IMR-90 (cell line): ENCODE measurements at regions not wholly inside any gene's neighbourhood (a gene's known extent, or its start where the extent isn't known, plus 50 kb on each side); places are given as distances from the start of the nearest gene placed in this dataset.

ENCODE experiments used
- ATAC-seq: fragments of 200-7000 bp; cut with Tn5 transposase; 2 replicates; pipeline ENCODE4 v1.9.1; 2020; ENCODE audit warnings: low read depth, mild to moderate bottlenecking, moderate library complexity
- BruUV-seq: library from RNA; stranded (reverse); fragments of 400-500 nt; replicated peaks from 2 replicates; lab custom pipeline; 2021; lab: Mats Ljungman, UMichigan
- CTCF ChIA-PET: fragments of 300-600 bp; formaldehyde crosslinking; extraction: SDS; loops from one replicate; lab custom pipeline; 2021; ENCODE audit warnings: antibody characterized with exemption; lab: Yijun Ruan, JAX
- POLR2A ChIA-PET: fragments of 300-600 bp; sonication (Branson Sonifier 250); formaldehyde crosslinking; loops from one replicate; lab custom pipeline; 2022; ENCODE audit warnings: antibody characterized with exemption; ENCODE audit not compliant: unreplicated experiment; lab: Charles Lee
- DNase-seq: peaks from one replicate; pipeline ENCODE4 v3.0.0; 2013
- H2AFZ ChIP-seq: replicated peaks from 2 replicates; pipeline ENCODE3; 2013; ENCODE audit warnings: low read length, mild to moderate bottlenecking; ENCODE audit not compliant: poor library complexity
- H2AK5ac ChIP-seq: 2 replicates; pipeline ENCODE4 v1.6.1; 2013; ENCODE audit warnings: low read depth, low read length, inconsistent platforms
- H2AK9ac ChIP-seq: replicated peaks from 2 replicates; pipeline ENCODE3; 2013; ENCODE audit warnings: mild to moderate bottlenecking, low read depth, low read length, moderate library complexity; ENCODE audit not compliant: poor library complexity
- H2BK120ac ChIP-seq: 2 replicates; pipeline ENCODE4 v1.6.1; 2013; ENCODE audit warnings: low read depth, low read length, inconsistent platforms
- H2BK15ac ChIP-seq: 3 replicates; pipeline ENCODE4 v1.6.1; 2013; ENCODE audit warnings: low read depth, low read length, inconsistent platforms
- H2BK20ac ChIP-seq: 2 replicates; pipeline ENCODE4 v1.6.1; 2013; ENCODE audit warnings: low read depth, mild to moderate bottlenecking, inconsistent platforms, low read length, moderate library complexity
- H2BK5ac ChIP-seq: 2 replicates; pipeline ENCODE4 v1.6.1; 2013; ENCODE audit warnings: mild to moderate bottlenecking, low read depth, low read length, inconsistent platforms; ENCODE audit not compliant: poor library complexity, severe bottlenecking
- H3K14ac ChIP-seq: replicated peaks from 2 replicates; pipeline ENCODE4 v1.6.1; 2013; ENCODE audit warnings: low read depth, low read length, inconsistent platforms
- H3K18ac ChIP-seq: 2 replicates; pipeline ENCODE4 v1.6.1; 2013; ENCODE audit warnings: low read depth, low read length, control low read depth
- H3K23ac ChIP-seq: 2 replicates; pipeline ENCODE4 v1.6.1; 2013; ENCODE audit warnings: low read depth, low read length, inconsistent platforms
- H3K27ac ChIP-seq: 2 replicates; pipeline ENCODE4 v1.5.1; 2013; ENCODE audit warnings: mild to moderate bottlenecking, control low read depth, low read length; ENCODE audit not compliant: insufficient read depth
- H3K27me3 ChIP-seq: 2 replicates; pipeline ENCODE4 v1.6.1; 2013; ENCODE audit warnings: low read length; ENCODE audit not compliant: control insufficient read depth, insufficient read depth
- H3K36me3 ChIP-seq: 2 replicates; pipeline ENCODE4 v1.6.1; 2013; ENCODE audit warnings: low read length, mixed read lengths; ENCODE audit not compliant: control insufficient read depth, insufficient read depth
- H3K4ac ChIP-seq: 2 replicates; pipeline ENCODE4 v1.6.1; 2013; ENCODE audit warnings: low read depth, low read length, inconsistent platforms
- H3K4me1 ChIP-seq: 2 replicates; pipeline ENCODE4 v1.6.1; 2013; ENCODE audit warnings: low read length, mixed read lengths; ENCODE audit not compliant: control insufficient read depth, insufficient read depth
- H3K4me2 ChIP-seq: 2 replicates; pipeline ENCODE4 v1.6.1; 2013; ENCODE audit warnings: low read depth, mild to moderate bottlenecking, control low read depth, low read length, moderate library complexity
- H3K4me3 ChIP-seq: 2 replicates; pipeline ENCODE4 v1.5.1; 2013; ENCODE audit warnings: low read depth, mild to moderate bottlenecking, control low read depth, low read length, moderate library complexity; ENCODE audit not compliant: insufficient read depth
- H3K56ac ChIP-seq: 2 replicates; pipeline ENCODE4 v1.6.1; 2013; ENCODE audit warnings: low read length, inconsistent platforms; ENCODE audit not compliant: insufficient read depth; ENCODE audit errors: extremely low read depth
- H3K79me1 ChIP-seq, 2 experiments: 2 replicates each; pipeline ENCODE4 v1.6.1; 2013; ENCODE audit warnings: low read length in 2 of 2, inconsistent platforms in 1 of 2, low read depth in 1 of 2
- H3K9ac ChIP-seq: 2 replicates; pipeline ENCODE4 v1.6.1; 2013; ENCODE audit warnings: low read depth, low read length, control low read depth
- H3K9me1 ChIP-seq: 2 replicates; pipeline ENCODE4 v1.6.1; 2013; ENCODE audit warnings: low read length, inconsistent platforms; ENCODE audit not compliant: insufficient read depth
- H3K9me3 ChIP-seq: 2 replicates; pipeline ENCODE4 v1.6.1; 2013; ENCODE audit warnings: low read length; ENCODE audit not compliant: control insufficient read depth, insufficient read depth
- H4K20me1 ChIP-seq: 2 replicates; pipeline ENCODE4 v1.6.1; 2013; ENCODE audit warnings: low read length, inconsistent platforms; ENCODE audit not compliant: insufficient read depth
- H4K5ac ChIP-seq: 2 replicates; pipeline ENCODE4 v1.6.1; 2013; ENCODE audit warnings: mild to moderate bottlenecking, low read depth, low read length, control low read depth
- H4K8ac ChIP-seq, 2 experiments: 2 replicates each; pipeline ENCODE4 v1.6.1; 2013; ENCODE audit warnings: low read depth in 2 of 2, low read length in 2 of 2, control low read depth in 1 of 2, inconsistent platforms in 1 of 2
- H4K91ac ChIP-seq: 2 replicates; pipeline ENCODE4 v1.6.1; 2013; ENCODE audit warnings: low read depth, low read length, inconsistent platforms; ENCODE audit not compliant: insufficient read depth
- CEBPB ChIP-seq: IDR thresholded peaks from 2 replicates; pipeline ENCODE4 v1.6.1; 2012; ENCODE audit warnings: low read depth, low read length, improper control_type of control experiment
- CHD1 ChIP-seq: IDR thresholded peaks from 2 replicates; pipeline ENCODE4 v1.6.1; 2012; ENCODE audit warnings: low read depth, low read length, improper control_type of control experiment
- FOS ChIP-seq: fragments of 150-350 bp; IDR thresholded peaks from 2 replicates; pipeline ENCODE4 v1.6.1; 2016; ENCODE audit warnings: low read depth, low read length
- MAFK ChIP-seq: IDR thresholded peaks from 2 replicates; pipeline ENCODE4 v1.6.1; 2012; ENCODE audit warnings: low read depth, low read length, improper control_type of control experiment
- MAZ ChIP-seq: IDR thresholded peaks from 2 replicates; pipeline ENCODE4 v1.6.1; 2012; ENCODE audit warnings: low read depth, mild to moderate bottlenecking, low read length, improper control_type of control experiment, moderate library complexity, borderline replicate concordance
- MXI1 ChIP-seq: IDR thresholded peaks from 2 replicates; pipeline ENCODE4 v1.6.1; 2012; ENCODE audit warnings: low read depth, mild to moderate bottlenecking, low read length, moderate library complexity, borderline replicate concordance
- NFE2L2 ChIP-seq: fragments of 150-350 bp; IDR thresholded peaks from 2 replicates; pipeline ENCODE4 v1.6.1; 2016; ENCODE audit warnings: low read depth, mild to moderate bottlenecking, low read length
- POLR2A ChIP-seq: IDR thresholded peaks from 2 replicates; pipeline ENCODE4 v1.6.1; 2012; ENCODE audit warnings: mild to moderate bottlenecking, low read depth, low read length
- RAD21 ChIP-seq: IDR thresholded peaks from 2 replicates; pipeline ENCODE4 v1.6.1; 2012; ENCODE audit warnings: low read length, improper control_type of control experiment
- RCOR1 ChIP-seq: IDR thresholded peaks from 2 replicates; pipeline ENCODE4 v1.6.1; 2012; ENCODE audit warnings: mild to moderate bottlenecking, low read length, improper control_type of control experiment; ENCODE audit not compliant: insufficient replicate concordance
- RFX5 ChIP-seq: IDR thresholded peaks from 2 replicates; pipeline ENCODE4 v1.8.0; 2012; ENCODE audit warnings: low read depth, mild to moderate bottlenecking, low read length, moderate library complexity
- SMC3 ChIP-seq: fragments of 150-350 bp; IDR thresholded peaks from 2 replicates; pipeline ENCODE4 v1.6.1; 2016; ENCODE audit warnings: low read depth, mild to moderate bottlenecking, antibody characterized with exemption, low read length, moderate library complexity
- WGBS, 2 experiments: methylation state at CpG; one replicate each; pipeline versions ENCODE4 v1.1.5 to v1.1.7; 2013; ENCODE audit warnings: missing lambda C conversion rate in 2 of 2; ENCODE audit not compliant: insufficient read length in 1 of 2; ENCODE audit errors: extremely low coverage in 2 of 2; 5-methylcytosine and 5-hydroxymethylcytosine counted together
- dilution Hi-C: fragments of 300-500 bp; cut with HindIII; formaldehyde crosslinking; loops from one replicate; pipeline ENCODE4 v1.14.3; 2018; ENCODE audit warnings: low sequenced_read_pairs; ENCODE audit not compliant: unreplicated experiment
- in situ Hi-C: fragments of 300-500 bp; cut with MboI; formaldehyde crosslinking; loops from 3 replicates; pipeline ENCODE4 v1.14.3; 2019; ENCODE audit warnings: low sequenced_read_pairs, inconsistent platforms, mixed read lengths
- intact Hi-C: fragments of 100-400 bp; cut with micrococcal nuclease; formaldehyde crosslinking; loops from 2 replicates; pipeline ENCODE4 v1.10.0; 2022
- TF ChIP-seq, protein P1 (sequence below): conservative IDR thresholded peaks from 2 replicates; pipeline ENCODE4 v1.5.1; 2012; ENCODE audit warnings: mild to moderate bottlenecking, low read depth, low read length, improper control_type of control experiment
- TF ChIP-seq, protein P2 (sequence below): fragments of 150-350 bp; IDR thresholded peaks from 2 replicates; pipeline ENCODE4 v1.6.1; 2017; ENCODE audit warnings: mild to moderate bottlenecking, antibody characterized with exemption, low read length, low read depth
- TF ChIP-seq, protein P3 (sequence below): fragments of 150-350 bp; IDR thresholded peaks from 2 replicates; pipeline ENCODE4 v1.6.1; 2016; ENCODE audit warnings: low read depth, mild to moderate bottlenecking, low read length, moderate library complexity, borderline replicate concordance

DNA sequence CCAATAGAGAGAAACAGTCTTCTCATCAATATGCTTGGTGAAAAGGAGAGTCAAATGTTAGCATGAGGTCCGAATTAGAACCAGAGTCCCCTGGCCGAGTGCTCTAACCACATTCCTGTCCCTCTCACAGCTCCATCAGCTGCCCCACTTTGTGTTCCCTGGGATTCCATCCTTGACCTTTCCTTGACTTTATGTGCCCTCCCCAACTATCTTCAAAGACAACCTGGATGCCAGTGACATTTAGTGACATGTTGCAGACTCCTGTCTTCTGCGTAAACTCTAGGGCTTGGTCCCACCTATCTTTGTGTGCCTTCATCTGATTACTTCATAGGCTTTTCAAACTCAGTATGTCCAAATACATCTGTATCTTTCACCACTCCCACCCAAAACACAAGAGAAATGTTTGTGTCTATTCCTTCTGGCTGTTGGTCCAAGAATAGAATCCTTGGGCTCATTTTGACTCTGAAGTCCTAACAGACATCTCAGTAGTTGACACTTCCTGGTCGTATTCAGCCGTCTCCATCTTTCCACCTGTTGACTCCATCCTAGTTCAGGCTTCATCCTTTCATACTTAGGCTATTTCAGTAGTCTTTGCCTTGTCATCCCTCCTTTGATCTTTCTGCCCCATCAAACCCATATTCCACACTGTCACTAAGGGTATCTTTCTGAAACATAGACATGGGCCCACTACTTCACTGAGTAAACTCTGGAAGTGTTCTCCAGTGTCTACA, 101.4 kb upstream of the CD180 start:
- peak overlapping the region; percentile 21; the same call in 1 of the 2 replicates for H2AK5ac ChIP-seq
- H2BK20ac ChIP-seq, result peak overlapping the region; percentile 45; the same call in 1 of the 2 replicates
- BruUV-seq, result no TSS peak
- no peak overlapping the region for H4K8ac ChIP-seq
- H3K18ac ChIP-seq, result no peak overlapping the region
- no peak for ATAC-seq
- H3K4me1 ChIP-seq, result peaks cover 6% of the 10 kb centered on the region
- H3K9me3 ChIP-seq, result no peaks in the 10 kb centered on the region
- H4K20me1 ChIP-seq, result no peaks in the 10 kb centered on the region
- H2BK15ac ChIP-seq, result 0 out of 3 replicates have a peak overlapping the region, but pooled peaks have one; percentile 63
- 0 out of 2 replicates have a peak overlapping the region, but pooled peaks have one; percentile 14 for H2BK120ac ChIP-seq
- H4K5ac ChIP-seq, result no peak overlapping the region
- WGBS, 2 experiments, result 84% methylated on average over 4 of the region's 5 CpGs; no CpG with 5 or more reads in 1 of the 2 experiments
- ChIA-PET CTCF (no interaction called here), POLR2A (no interaction called here)
- no peak overlapping the region for H4K91ac ChIP-seq
- H3K23ac ChIP-seq, result no peak overlapping the region
- no peak overlapping the region for H3K9ac ChIP-seq
- H3K27me3 ChIP-seq, result no peaks in the 10 kb centered on the region
- dilution Hi-C loops (no loop called here), intact Hi-C loops (no loop called here), in situ Hi-C loops (no loop called here)
- H3K4me2 ChIP-seq, result no peak overlapping the region
- no peak overlapping the region for H2AFZ ChIP-seq
- H2AK9ac ChIP-seq, result no peak overlapping the region
- no peak overlapping the region for H2BK5ac ChIP-seq
- no peaks in the 10 kb centered on the region for H3K79me1 ChIP-seq
- no peaks in the 10 kb centered on the region for H3K36me3 ChIP-seq
- 0 out of 2 replicates have a peak overlapping the region, but pooled peaks have one; percentile 5 for H3K14ac ChIP-seq
- H3K9me1 ChIP-seq, result 0 out of 2 replicates have a peak, but pooled peaks cover 8% of the 10 kb centered on the region
- H3K27ac ChIP-seq, result no peak overlapping the region
- DNase-seq, result no peak
- H3K56ac ChIP-seq, result no peak overlapping the region
- no peak overlapping the region for H3K4me3 ChIP-seq
- no peak overlapping the region for H3K4ac ChIP-seq
- no peak for TF ChIP-seq RCOR1
- no peak for TF ChIP-seq SMC3
- TF ChIP-seq RFX5, result no peak
- TF ChIP-seq, protein P1, sequence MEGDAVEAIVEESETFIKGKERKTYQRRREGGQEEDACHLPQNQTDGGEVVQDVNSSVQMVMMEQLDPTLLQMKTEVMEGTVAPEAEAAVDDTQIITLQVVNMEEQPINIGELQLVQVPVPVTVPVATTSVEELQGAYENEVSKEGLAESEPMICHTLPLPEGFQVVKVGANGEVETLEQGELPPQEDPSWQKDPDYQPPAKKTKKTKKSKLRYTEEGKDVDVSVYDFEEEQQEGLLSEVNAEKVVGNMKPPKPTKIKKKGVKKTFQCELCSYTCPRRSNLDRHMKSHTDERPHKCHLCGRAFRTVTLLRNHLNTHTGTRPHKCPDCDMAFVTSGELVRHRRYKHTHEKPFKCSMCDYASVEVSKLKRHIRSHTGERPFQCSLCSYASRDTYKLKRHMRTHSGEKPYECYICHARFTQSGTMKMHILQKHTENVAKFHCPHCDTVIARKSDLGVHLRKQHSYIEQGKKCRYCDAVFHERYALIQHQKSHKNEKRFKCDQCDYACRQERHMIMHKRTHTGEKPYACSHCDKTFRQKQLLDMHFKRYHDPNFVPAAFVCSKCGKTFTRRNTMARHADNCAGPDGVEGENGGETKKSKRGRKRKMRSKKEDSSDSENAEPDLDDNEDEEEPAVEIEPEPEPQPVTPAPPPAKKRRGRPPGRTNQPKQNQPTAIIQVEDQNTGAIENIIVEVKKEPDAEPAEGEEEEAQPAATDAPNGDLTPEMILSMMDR, result no peak
- TF ChIP-seq CEBPB, result no peak
- no peak for TF ChIP-seq RAD21
- TF ChIP-seq MAZ, result no peak
- TF ChIP-seq MXI1, result no peak
- TF ChIP-seq, protein P2, sequence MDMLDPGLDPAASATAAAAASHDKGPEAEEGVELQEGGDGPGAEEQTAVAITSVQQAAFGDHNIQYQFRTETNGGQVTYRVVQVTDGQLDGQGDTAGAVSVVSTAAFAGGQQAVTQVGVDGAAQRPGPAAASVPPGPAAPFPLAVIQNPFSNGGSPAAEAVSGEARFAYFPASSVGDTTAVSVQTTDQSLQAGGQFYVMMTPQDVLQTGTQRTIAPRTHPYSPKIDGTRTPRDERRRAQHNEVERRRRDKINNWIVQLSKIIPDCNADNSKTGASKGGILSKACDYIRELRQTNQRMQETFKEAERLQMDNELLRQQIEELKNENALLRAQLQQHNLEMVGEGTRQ, result no peak
- no peak for TF ChIP-seq FOS
- TF ChIP-seq CHD1, result no peak
- no peak for TF ChIP-seq POLR2A
- TF ChIP-seq, protein P3, sequence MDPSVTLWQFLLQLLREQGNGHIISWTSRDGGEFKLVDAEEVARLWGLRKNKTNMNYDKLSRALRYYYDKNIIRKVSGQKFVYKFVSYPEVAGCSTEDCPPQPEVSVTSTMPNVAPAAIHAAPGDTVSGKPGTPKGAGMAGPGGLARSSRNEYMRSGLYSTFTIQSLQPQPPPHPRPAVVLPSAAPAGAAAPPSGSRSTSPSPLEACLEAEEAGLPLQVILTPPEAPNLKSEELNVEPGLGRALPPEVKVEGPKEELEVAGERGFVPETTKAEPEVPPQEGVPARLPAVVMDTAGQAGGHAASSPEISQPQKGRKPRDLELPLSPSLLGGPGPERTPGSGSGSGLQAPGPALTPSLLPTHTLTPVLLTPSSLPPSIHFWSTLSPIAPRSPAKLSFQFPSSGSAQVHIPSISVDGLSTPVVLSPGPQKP, result no peak
- TF ChIP-seq MAFK, result no peak
- no peak for TF ChIP-seq NFE2L2
